Coronary artery (tissue), 2 donors: ENCODE measurements at regions not wholly inside any gene's neighbourhood (a gene's known extent, or its start where the extent isn't known, plus 50 kb on each side); places are given as distances from the start of the nearest gene placed in this dataset.
"Not testable (repeated sequence)": the region's sequence is repeated elsewhere in the genome, so short reads cannot be mapped to it uniquely, and the experiment has no call there.

Experiments used
- DNase-seq: peaks from one replicate; pipeline ENCODE4 v3.0.0-alpha.2; 2017; ENCODE audit warnings: low spot score
- H3K27ac ChIP-seq, 2 donors: fragments of 200-600 bp; sonication (generic); one replicate each; pipeline ENCODE4 v1.5.1; 2016 to 2019
- H3K4me3 ChIP-seq: fragments of 200-600 bp; sonication (generic); 2 replicates; pipeline ENCODE4 v1.5.1; 2016; ENCODE audit warnings: mild to moderate bottlenecking, moderate library complexity
- CTCF ChIP-seq: fragments of 200-600 bp; sonication (generic); IDR thresholded peaks from one replicate; pipeline ENCODE4 v1.5.1; 2019; ENCODE audit warnings: antibody characterized with exemption

GRCh38 chr6:131336596-131336995, 201.3 kb downstream of the AKAP7 start:
- H3K4me3 ChIP-seq: no peak overlapping the region
- TF ChIP-seq CTCF: no peak
- H3K27ac ChIP-seq: no peak overlapping the region
- DNase-seq: no peak

GRCh38 chr6:131346896-131347295, 211.6 kb downstream of the AKAP7 start:
- not testable (repeated sequence) for DNase-seq, H3K4me3 ChIP-seq, H3K27ac ChIP-seq

- Histone ChIP-seq H3K27ac (no peak overlapping the region), H3K4me3 (no peak overlapping the region)
- DNase-seq: no peak
- no peak for TF ChIP-seq CTCF
Observed at GRCh38 chr6:131348572-131348971, 213.3 kb downstream of the AKAP7 start.

GRCh38 chr6:131349199-131349598, 213.9 kb downstream of the AKAP7 start:
- H3K27ac ChIP-seq: no peak overlapping the region
- no peak overlapping the region for H3K4me3 ChIP-seq
- DNase-seq: no peak
- no peak for TF ChIP-seq CTCF

GRCh38 chr6:131353106-131353505, 217.8 kb downstream of the AKAP7 start:
- Histone ChIP-seq H3K4me3 (no peak overlapping the region), H3K27ac (no peak overlapping the region)
- no peak for TF ChIP-seq CTCF
- no peak for DNase-seq

- TF ChIP-seq CTCF: no peak
- H3K27ac ChIP-seq: no peak overlapping the region
Observed at GRCh38 chr6:131353876-131354275, 218.6 kb downstream of the AKAP7 start.

GRCh38 chr6:131354356-131354755, 218.7 kb upstream of the ARG1 start:
- no peak for TF ChIP-seq CTCF
- no peak for DNase-seq
- no peak overlapping the region for H3K27ac ChIP-seq
- H3K4me3 ChIP-seq: no peak overlapping the region

More at GRCh38 chr6:131353876-131354275, 218.6 kb downstream of the AKAP7 start:
- DNase-seq: no peak
- H3K4me3 ChIP-seq: no peak overlapping the region

GRCh38 chr6:131356161-131356560, 216.9 kb upstream of the ARG1 start:
- TF ChIP-seq CTCF: no peak
- Histone ChIP-seq H3K4me3 (no peak overlapping the region), H3K27ac (no peak overlapping the region)
- DNase-seq: no peak
